ENCODE measurements at regions not wholly inside any gene's neighbourhood (a gene's known extent, or its start where the extent isn't known, plus 50 kb on each side); places are given as distances from the start of the nearest gene placed in this dataset.

DNA sequence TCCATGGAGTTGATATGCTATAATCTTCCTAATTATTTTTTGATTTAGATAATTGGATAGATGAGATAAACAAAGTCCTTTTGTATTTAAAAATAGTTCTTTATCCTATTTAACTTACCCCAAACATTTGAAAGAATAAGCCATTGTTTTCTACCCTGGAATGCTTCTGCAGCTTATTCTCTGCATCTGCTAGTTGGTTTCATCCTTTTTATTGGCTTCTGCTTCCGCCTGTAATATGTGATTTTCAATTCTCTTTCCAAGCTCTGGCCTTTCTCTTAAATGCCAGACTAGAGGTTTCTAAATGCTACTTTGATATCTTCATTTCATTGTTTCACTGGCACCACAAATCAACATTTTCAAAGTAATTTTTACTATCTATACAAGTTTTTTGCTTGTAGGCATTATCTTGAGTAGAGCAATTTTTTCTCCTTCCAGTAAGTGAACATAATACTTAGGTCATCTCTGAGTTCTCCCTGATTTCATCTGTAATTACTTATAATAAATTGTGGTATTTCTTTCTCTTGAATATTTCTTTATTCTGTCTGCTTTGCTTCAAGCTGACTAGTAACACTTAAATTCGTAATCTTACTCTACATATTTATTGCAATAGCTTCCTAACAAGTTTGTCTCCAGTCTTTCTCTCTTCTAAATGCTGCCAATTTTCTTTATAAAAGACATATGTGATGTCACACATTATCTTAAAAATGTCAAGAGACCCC lies 958.4 kb downstream of the SLC6A15 start:
- Histone ChIP-seq H4K20me1 (ENCODE audit: insufficient read depth, low read length) (no peaks in the 10 kb centered on the region), H3K4me1 (ENCODE audit: insufficient read depth, low read length, severe bottlenecking) (no peaks in the 10 kb centered on the region), H3K27me3 (ENCODE audit: insufficient read depth, low read length) (no peaks in the 10 kb centered on the region), H3K36me3 (ENCODE audit: insufficient read depth, low read length) (no peaks in the 10 kb centered on the region), H3K9ac (ENCODE audit: low read length) (no peak overlapping the region), H3K79me2 (ENCODE audit: insufficient read depth, low read length) (no peaks in the 10 kb centered on the region), H3F3A (ENCODE audit: insufficient read depth, low read length) (no peaks in the 10 kb centered on the region), H3K9me2 (ENCODE audit: low read depth, low read length) (no peaks in the 10 kb centered on the region), H3K4me2 (ENCODE audit: low read length) (no peak overlapping the region), H3K27ac (ENCODE audit: low read depth, low read length, poor library complexity, severe bottlenecking) (no peak overlapping the region), H3K4me3 (ENCODE audit: low read depth, low read length, poor library complexity, severe bottlenecking) (no peak overlapping the region), H3K9me3 (ENCODE audit: low read length) (no peaks in the 10 kb centered on the region), H2AFZ (ENCODE audit: low read length) (no peak overlapping the region)
- TF ChIP-seq EZH2 (IDR thresholded peaks at IDR 0.05; ENCODE audit: borderline replicate concordance, low read length), result no peak
- TF ChIP-seq, protein P1, sequence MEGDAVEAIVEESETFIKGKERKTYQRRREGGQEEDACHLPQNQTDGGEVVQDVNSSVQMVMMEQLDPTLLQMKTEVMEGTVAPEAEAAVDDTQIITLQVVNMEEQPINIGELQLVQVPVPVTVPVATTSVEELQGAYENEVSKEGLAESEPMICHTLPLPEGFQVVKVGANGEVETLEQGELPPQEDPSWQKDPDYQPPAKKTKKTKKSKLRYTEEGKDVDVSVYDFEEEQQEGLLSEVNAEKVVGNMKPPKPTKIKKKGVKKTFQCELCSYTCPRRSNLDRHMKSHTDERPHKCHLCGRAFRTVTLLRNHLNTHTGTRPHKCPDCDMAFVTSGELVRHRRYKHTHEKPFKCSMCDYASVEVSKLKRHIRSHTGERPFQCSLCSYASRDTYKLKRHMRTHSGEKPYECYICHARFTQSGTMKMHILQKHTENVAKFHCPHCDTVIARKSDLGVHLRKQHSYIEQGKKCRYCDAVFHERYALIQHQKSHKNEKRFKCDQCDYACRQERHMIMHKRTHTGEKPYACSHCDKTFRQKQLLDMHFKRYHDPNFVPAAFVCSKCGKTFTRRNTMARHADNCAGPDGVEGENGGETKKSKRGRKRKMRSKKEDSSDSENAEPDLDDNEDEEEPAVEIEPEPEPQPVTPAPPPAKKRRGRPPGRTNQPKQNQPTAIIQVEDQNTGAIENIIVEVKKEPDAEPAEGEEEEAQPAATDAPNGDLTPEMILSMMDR (IDR thresholded peaks at IDR 0.05; ENCODE audit: low read length), result no peak

DNA sequence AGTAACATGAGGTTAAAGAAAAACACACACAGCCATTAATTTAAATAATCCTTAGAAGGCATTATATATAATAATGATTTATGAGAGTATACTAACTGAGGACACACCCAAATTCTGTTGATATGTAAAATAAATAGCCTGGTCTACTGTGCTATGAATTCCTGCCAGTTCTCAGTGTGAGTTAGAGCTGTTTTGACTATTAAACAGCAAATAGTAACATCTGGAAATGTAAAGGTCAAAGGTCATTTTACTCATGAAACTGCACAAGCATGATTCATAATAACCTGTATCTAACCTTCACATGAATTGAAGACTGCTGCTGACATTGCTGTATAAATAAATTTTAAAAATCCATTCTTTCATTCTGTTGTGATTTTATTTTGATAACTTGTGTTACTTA lies 966.7 kb downstream of the SLC6A15 start:
- Histone ChIP-seq H3K4me2 (ENCODE audit: low read length) (no peak overlapping the region), H3F3A (ENCODE audit: insufficient read depth, low read length) (no peaks in the 10 kb centered on the region)

DNA sequence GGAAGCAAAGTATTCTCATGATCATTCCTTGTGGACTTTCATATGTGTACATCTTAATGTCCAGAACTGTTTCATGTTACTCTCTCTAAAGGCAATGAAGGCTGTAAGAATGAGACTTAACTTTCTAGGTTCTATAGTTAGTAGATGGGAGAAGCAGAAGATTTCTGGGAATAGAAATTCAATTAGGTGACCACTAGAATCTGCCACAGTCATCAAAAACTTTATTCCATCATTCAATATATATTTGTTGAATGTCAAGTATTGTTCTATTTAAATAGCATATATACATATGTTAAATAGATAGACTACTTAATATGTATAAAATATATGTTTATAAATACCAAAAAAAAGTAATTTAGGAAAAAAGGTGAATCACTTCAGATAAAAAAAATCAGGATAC lies 972.9 kb downstream of the SLC6A15 start:
- Histone ChIP-seq H4K20me1 (ENCODE audit: insufficient read depth, low read length) (no peaks in the 10 kb centered on the region), H3K36me3 (ENCODE audit: insufficient read depth, low read length) (no peaks in the 10 kb centered on the region), H3K4me2 (ENCODE audit: low read length) (no peak overlapping the region), H3K9ac (ENCODE audit: low read length) (no peak overlapping the region), H3K4me3 (ENCODE audit: low read depth, low read length, poor library complexity, severe bottlenecking) (no peak overlapping the region), H3K9me2 (ENCODE audit: low read depth, low read length) (no peaks in the 10 kb centered on the region), H2AFZ (ENCODE audit: low read length) (no peak overlapping the region), H3K27ac (ENCODE audit: low read depth, low read length, poor library complexity, severe bottlenecking) (no peak overlapping the region), H3K9me3 (ENCODE audit: low read length) (no peaks in the 10 kb centered on the region), H3F3A (ENCODE audit: insufficient read depth, low read length) (no peaks in the 10 kb centered on the region), H3K27me3 (ENCODE audit: insufficient read depth, low read length) (no peaks in the 10 kb centered on the region), H3K79me2 (ENCODE audit: insufficient read depth, low read length) (no peaks in the 10 kb centered on the region), H3K4me1 (ENCODE audit: insufficient read depth, low read length, severe bottlenecking) (no peaks in the 10 kb centered on the region)
- TF ChIP-seq EZH2 (IDR thresholded peaks at IDR 0.05; ENCODE audit: borderline replicate concordance, low read length), result no peak
- TF ChIP-seq, protein P1 (IDR thresholded peaks at IDR 0.05; ENCODE audit: low read length), result no peak

More for the DNA sequence above, 966.7 kb downstream of the SLC6A15 start:
- Histone ChIP-seq H3K9me2 (ENCODE audit: low read depth, low read length) (no peaks in the 10 kb centered on the region), H3K27me3 (ENCODE audit: insufficient read depth, low read length) (no peaks in the 10 kb centered on the region), H3K27ac (ENCODE audit: low read depth, low read length, poor library complexity, severe bottlenecking) (no peak overlapping the region), H3K36me3 (ENCODE audit: insufficient read depth, low read length) (no peaks in the 10 kb centered on the region), H3K9me3 (ENCODE audit: low read length) (no peaks in the 10 kb centered on the region), H3K4me1 (ENCODE audit: insufficient read depth, low read length, severe bottlenecking) (no peaks in the 10 kb centered on the region), H4K20me1 (ENCODE audit: insufficient read depth, low read length) (no peaks in the 10 kb centered on the region), H3K4me3 (ENCODE audit: low read depth, low read length, poor library complexity, severe bottlenecking) (no peak overlapping the region), H3K79me2 (ENCODE audit: insufficient read depth, low read length) (no peaks in the 10 kb centered on the region), H3K9ac (ENCODE audit: low read length) (no peak overlapping the region), H2AFZ (ENCODE audit: low read length) (no peak overlapping the region)
- no peak for TF ChIP-seq EZH2 (IDR thresholded peaks at IDR 0.05; ENCODE audit: borderline replicate concordance, low read length)
- TF ChIP-seq, protein P1 (IDR thresholded peaks at IDR 0.05; ENCODE audit: low read length), result no peak
